ENCODE measurements at regions not wholly inside any gene's neighbourhood (a gene's known extent, or its start where the extent isn't known, plus 50 kb on each side); places are given as distances from the start of the nearest gene placed in this dataset.

GRCh38 chr1:69433073-69433472 lies 134.6 kb upstream of the LRRC7 start:
- H3K27ac ChIP-seq, result no peak overlapping the region
- DNase-seq, result no peak
- ATAC-seq (ENCODE audit: low FRiP score in 2 of 2), result no peak
- no peaks in the 10 kb centered on the region for H3K27me3 ChIP-seq
- H3K36me3 ChIP-seq, result no peaks in the 10 kb centered on the region
- TF ChIP-seq CTCF (IDR thresholded peaks at IDR 0.05) (no peak), EP300 (IDR thresholded peaks at IDR 0.05) (no peak)
- H3K4me3 ChIP-seq, result no peak overlapping the region
- no peaks in the 10 kb centered on the region for H3K9me3 ChIP-seq
- H3K4me1 ChIP-seq, result no peaks in the 10 kb centered on the region

GRCh38 chr1:69436151-69436550 lies 131.6 kb upstream of the LRRC7 start:
- ATAC-seq (ENCODE audit: low FRiP score in 2 of 2) (no peak), DNase-seq (no peak)
- Histone ChIP-seq H3K4me3 (no peak overlapping the region), H3K36me3 (no peaks in the 10 kb centered on the region), H3K9me3 (no peaks in the 10 kb centered on the region), H3K27me3 (no peaks in the 10 kb centered on the region), H3K4me1 (no peaks in the 10 kb centered on the region), H3K27ac (no peak overlapping the region)
- no peak for TF ChIP-seq CTCF (IDR thresholded peaks at IDR 0.05)
- TF ChIP-seq EP300 (IDR thresholded peaks at IDR 0.05), result no peak
- no peak for TF ChIP-seq POLR2AphosphoS5 (IDR thresholded peaks at IDR 0.05)
- TF ChIP-seq POLR2A (IDR thresholded peaks at IDR 0.05), result no peak

- Histone ChIP-seq H3K9me3 (no peaks in the 10 kb centered on the region), H3K27ac (no peak overlapping the region), H3K4me3 (no peak overlapping the region), H3K36me3 (no peaks in the 10 kb centered on the region), H3K4me1 (no peaks in the 10 kb centered on the region), H3K27me3 (no peaks in the 10 kb centered on the region)
- ATAC-seq (ENCODE audit: low FRiP score in 2 of 2), result no peak
- TF ChIP-seq CTCF (IDR thresholded peaks at IDR 0.05) (no peak), POLR2AphosphoS5 (IDR thresholded peaks at IDR 0.05) (no peak), POLR2A (IDR thresholded peaks at IDR 0.05) (no peak), EP300 (IDR thresholded peaks at IDR 0.05) (no peak)
- WGBS, 2 donors, result 32 to 33% methylated on average over 5 of the region's 5 CpGs
- no peak for DNase-seq
These were observed 129.5 kb upstream of the LRRC7 start for GRCh38 chr1:69438056-69438795.

- Histone ChIP-seq H3K4me3 (no peak overlapping the region), H3K4me1 (no peaks in the 10 kb centered on the region), H3K9me3 (no peaks in the 10 kb centered on the region), H3K27ac (no peak overlapping the region), H3K36me3 (no peaks in the 10 kb centered on the region), H3K27me3 (no peaks in the 10 kb centered on the region)
- no peak for DNase-seq
- TF ChIP-seq POLR2AphosphoS5 (IDR thresholded peaks at IDR 0.05) (no peak), EP300 (IDR thresholded peaks at IDR 0.05) (no peak), CTCF (IDR thresholded peaks at IDR 0.05) (no peak), POLR2A (IDR thresholded peaks at IDR 0.05) (no peak)
- no peak for ATAC-seq (ENCODE audit: low FRiP score in 2 of 2)
These were observed 126.2 kb upstream of the LRRC7 start for GRCh38 chr1:69441496-69441895.

- H3K27me3 ChIP-seq, result no peaks in the 10 kb centered on the region
- no peak overlapping the region for H3K27ac ChIP-seq
- DNase-seq (no peak), ATAC-seq (ENCODE audit: low FRiP score in 2 of 2) (no peak)
- H3K4me3 ChIP-seq, result no peak overlapping the region
- H3K9me3 ChIP-seq, result no peaks in the 10 kb centered on the region
- no peaks in the 10 kb centered on the region for H3K36me3 ChIP-seq
- H3K4me1 ChIP-seq, result no peaks in the 10 kb centered on the region
- TF ChIP-seq CTCF (IDR thresholded peaks at IDR 0.05) (no peak), POLR2AphosphoS5 (IDR thresholded peaks at IDR 0.05) (no peak), POLR2A (IDR thresholded peaks at IDR 0.05) (no peak), EP300 (IDR thresholded peaks at IDR 0.05) (no peak)
- WGBS, 2 donors, result 56 to 70% methylated on average over 2 of the region's 2 CpGs
These were observed 116.5 kb upstream of the LRRC7 start for GRCh38 chr1:69451196-69451595.
